H9 (cell line): ENCODE measurements at regions not wholly inside any gene's neighbourhood (a gene's known extent, or its start where the extent isn't known, plus 50 kb on each side); places are given as distances from the start of the nearest gene placed in this dataset.

Source experiments
- DNase-seq: peaks from one replicate; pipeline ENCODE4 v3.0.0-alpha.2; 2017
- H2AFZ ChIP-seq: one replicate; pipeline ENCODE4 v1.6.1; 2013; ENCODE audit warnings: mild to moderate bottlenecking, low read length, control low read depth, moderate library complexity
- H2AK5ac ChIP-seq: 2 replicates; pipeline ENCODE4 v1.6.1; 2013; ENCODE audit warnings: low read length, control low read depth, mixed read lengths; ENCODE audit not compliant: insufficient read length
- H2BK120ac ChIP-seq: one replicate; pipeline ENCODE4 v1.6.1; 2013; ENCODE audit warnings: low read depth, mild to moderate bottlenecking, low read length, control low read depth, inconsistent platforms; ENCODE audit not compliant: poor library complexity, severe bottlenecking
- H2BK12ac ChIP-seq: 2 replicates; pipeline ENCODE4 v1.6.1; 2013; ENCODE audit warnings: low read length, control low read depth, mixed read lengths, low read depth; ENCODE audit not compliant: insufficient read length
- H2BK15ac ChIP-seq: 2 replicates; pipeline ENCODE4 v1.6.1; 2013; ENCODE audit warnings: low read depth, low read length, control low read depth
- H2BK20ac ChIP-seq: one replicate; pipeline ENCODE4 v1.6.1; 2013; ENCODE audit warnings: low read depth, mild to moderate bottlenecking, low read length, control low read depth, inconsistent platforms; ENCODE audit not compliant: poor library complexity, severe bottlenecking
- H2BK5ac ChIP-seq: 2 replicates; pipeline ENCODE4 v1.6.1; 2013; ENCODE audit warnings: low read length, control low read depth, mixed read lengths; ENCODE audit not compliant: insufficient read length
- H3K14ac ChIP-seq: 2 replicates; pipeline ENCODE4 v1.6.1; 2013; ENCODE audit warnings: low read length, control low read depth; ENCODE audit not compliant: insufficient read depth
- H3K18ac ChIP-seq: 2 replicates; pipeline ENCODE4 v1.6.1; 2013; ENCODE audit warnings: low read depth, mild to moderate bottlenecking, mixed read lengths, low read length, control low read depth; ENCODE audit not compliant: insufficient read length
- H3K23ac ChIP-seq: 2 replicates; pipeline ENCODE4 v1.6.1; 2013; ENCODE audit warnings: low read length, control low read depth, mixed read lengths, low read depth; ENCODE audit not compliant: insufficient read length
- H3K23me2 ChIP-seq: 2 replicates; pipeline ENCODE4 v1.6.1; 2013; ENCODE audit warnings: low read depth, mild to moderate bottlenecking, mixed read lengths, low read length, control low read depth; ENCODE audit not compliant: insufficient read length, poor library complexity, severe bottlenecking
- H3K27ac ChIP-seq: 2 replicates; pipeline ENCODE4 v1.5.1; 2013; ENCODE audit warnings: low read length, control low read depth, mixed read lengths, low read depth; ENCODE audit not compliant: insufficient read length
- H3K27me3 ChIP-seq: 2 replicates; pipeline ENCODE4 v1.6.1; 2013; ENCODE audit warnings: low read length, control low read depth, inconsistent platforms; ENCODE audit not compliant: insufficient read depth
- H3K4ac ChIP-seq: 2 replicates; pipeline ENCODE4 v1.6.1; 2013; ENCODE audit warnings: low read depth, mild to moderate bottlenecking, control low read depth, inconsistent platforms, low read length, moderate library complexity
- H3K4me1 ChIP-seq: 2 replicates; pipeline ENCODE4 v1.6.1; 2013; ENCODE audit warnings: low read length, control low read depth, inconsistent platforms; ENCODE audit not compliant: insufficient read depth
- H3K4me2 ChIP-seq: 2 replicates; pipeline ENCODE4 v1.6.1; 2013; ENCODE audit warnings: low read length, control low read depth, mixed read lengths; ENCODE audit not compliant: insufficient read length, insufficient read depth
- H3K56ac ChIP-seq: 2 replicates; pipeline ENCODE4 v1.6.1; 2013; ENCODE audit warnings: low read depth, mild to moderate bottlenecking, mixed read lengths, low read length, control low read depth; ENCODE audit not compliant: insufficient read length
- H3K79me1 ChIP-seq: 2 replicates; pipeline ENCODE4 v1.6.1; 2013; ENCODE audit warnings: low read depth, mild to moderate bottlenecking, moderate library complexity, low read length, control low read depth, inconsistent platforms; ENCODE audit not compliant: insufficient read depth, poor library complexity, severe bottlenecking
- H3K79me2 ChIP-seq: 2 replicates; pipeline ENCODE4 v1.6.1; 2013; ENCODE audit warnings: low read length, control low read depth, inconsistent platforms; ENCODE audit not compliant: insufficient read depth
- H3K9ac ChIP-seq: 2 replicates; pipeline ENCODE4 v1.6.1; 2013; ENCODE audit warnings: low read length, control low read depth, mixed read lengths; ENCODE audit not compliant: insufficient read length; ENCODE audit errors: extremely low read depth
- H3K9me3 ChIP-seq: one replicate; pipeline ENCODE4 v1.6.1; 2013; ENCODE audit warnings: low read depth, low read length, inconsistent platforms; ENCODE audit not compliant: control insufficient read depth
- H3T11ph ChIP-seq: one replicate; pipeline ENCODE4 v1.6.1; 2013; ENCODE audit warnings: mild to moderate bottlenecking, low read length, control low read depth, inconsistent platforms
- H4K20me1 ChIP-seq: one replicate; pipeline ENCODE4 v1.6.1; 2013; ENCODE audit not compliant: control insufficient read depth, insufficient read length, insufficient read depth
- H4K5ac ChIP-seq: 2 replicates; pipeline ENCODE4 v1.6.1; 2013; ENCODE audit warnings: low read depth, mild to moderate bottlenecking, mixed read lengths, low read length, control low read depth; ENCODE audit not compliant: insufficient read length
- H4K8ac ChIP-seq: replicated peaks from 2 replicates; pipeline ENCODE4 v1.6.1; 2013; ENCODE audit warnings: low read length, control low read depth, mixed read lengths, low read depth; ENCODE audit not compliant: insufficient read length
- H4K91ac ChIP-seq: 2 replicates; pipeline ENCODE4 v1.6.1; 2013; ENCODE audit warnings: low read depth, mild to moderate bottlenecking, moderate library complexity, mixed read lengths, low read length, control low read depth; ENCODE audit not compliant: insufficient read length
- H3K27ac Mint-ChIP-seq, 3 experiments: 2 replicates in 2 of 3; 3 replicates in 1 of 3; pipeline ENCODE4 v1.8.0; 2020 to 2021; ENCODE audit warnings: mixed read lengths in 3 of 3, mild to moderate bottlenecking in 1 of 3, moderate library complexity in 1 of 3
- H3K27me3 Mint-ChIP-seq: 2 replicates; pipeline ENCODE4 v1.8.0; 2021; ENCODE audit warnings: low read depth, mild to moderate bottlenecking, moderate library complexity, mixed read lengths
- H3K36me3 Mint-ChIP-seq, 3 experiments: 2 replicates in 2 of 3; 3 replicates in 1 of 3; pipeline ENCODE4 v1.8.0; 2020 to 2021; ENCODE audit warnings: low read depth in 3 of 3, mixed read lengths in 3 of 3; ENCODE audit not compliant: insufficient read depth in 1 of 3
- H3K4me1 Mint-ChIP-seq, 2 experiments: 2 replicates each; pipeline ENCODE4 v1.8.0; 2020; ENCODE audit warnings: mixed read lengths in 2 of 2
- H3K4me3 Mint-ChIP-seq, 2 experiments: 2 replicates in 1 of 2; 3 replicates in 1 of 2; pipeline ENCODE4 v1.8.0; 2020 to 2021; ENCODE audit warnings: mild to moderate bottlenecking in 2 of 2, mixed read lengths in 2 of 2, moderate library complexity in 1 of 2
- H3K9me3 Mint-ChIP-seq, 2 experiments: 2 replicates in 1 of 2; 3 replicates in 1 of 2; pipeline ENCODE4 v1.8.0; 2020; ENCODE audit warnings: mild to moderate bottlenecking in 2 of 2, mixed read lengths in 2 of 2, moderate library complexity in 1 of 2
- WGBS: extraction: QIAGEN DNeasy Blood & Tissue Kit; methylation state at CpG from one replicate; pipeline ENCODE4 v1.1.7; 2013; ENCODE audit warnings: missing lambda C conversion rate, low lambda C conversion rate, mixed read lengths; ENCODE audit not compliant: insufficient read length; ENCODE audit errors: extremely low coverage; 5-methylcytosine and 5-hydroxymethylcytosine counted together
- TF ChIP-seq, protein P1 (sequence below): fragments of 200-600 bp; sonication (generic); conservative IDR thresholded peaks from 3 replicates; pipeline ENCODE4 v1.8.0; 2021; ENCODE audit warnings: antibody characterized with exemption, mild to moderate bottlenecking

DNA sequence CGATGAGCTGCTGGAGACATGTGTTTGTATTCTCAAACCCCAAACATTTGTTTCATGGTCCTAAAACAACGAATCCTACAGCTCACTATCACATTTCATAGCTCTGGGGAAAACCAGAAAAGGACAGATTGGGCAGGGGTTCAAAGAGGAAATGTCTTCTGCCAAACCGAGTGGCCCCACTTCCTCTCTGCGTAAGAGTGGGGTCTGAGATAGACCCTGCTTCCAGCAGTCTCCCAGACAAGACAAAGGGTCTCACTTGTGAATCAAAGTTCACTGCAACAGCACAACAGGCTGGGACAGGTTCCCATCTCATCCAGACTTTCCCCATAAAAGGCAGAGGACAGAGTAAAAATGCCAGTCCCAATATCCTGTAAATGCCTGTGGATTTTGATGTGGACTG is 276.2 kb upstream of the SLC24A2 start:
- H3K18ac ChIP-seq, result no peak overlapping the region
- H3K4me2 ChIP-seq, result no peak overlapping the region
- H3K27ac ChIP-seq, result no peak overlapping the region
- TF ChIP-seq, protein P1, sequence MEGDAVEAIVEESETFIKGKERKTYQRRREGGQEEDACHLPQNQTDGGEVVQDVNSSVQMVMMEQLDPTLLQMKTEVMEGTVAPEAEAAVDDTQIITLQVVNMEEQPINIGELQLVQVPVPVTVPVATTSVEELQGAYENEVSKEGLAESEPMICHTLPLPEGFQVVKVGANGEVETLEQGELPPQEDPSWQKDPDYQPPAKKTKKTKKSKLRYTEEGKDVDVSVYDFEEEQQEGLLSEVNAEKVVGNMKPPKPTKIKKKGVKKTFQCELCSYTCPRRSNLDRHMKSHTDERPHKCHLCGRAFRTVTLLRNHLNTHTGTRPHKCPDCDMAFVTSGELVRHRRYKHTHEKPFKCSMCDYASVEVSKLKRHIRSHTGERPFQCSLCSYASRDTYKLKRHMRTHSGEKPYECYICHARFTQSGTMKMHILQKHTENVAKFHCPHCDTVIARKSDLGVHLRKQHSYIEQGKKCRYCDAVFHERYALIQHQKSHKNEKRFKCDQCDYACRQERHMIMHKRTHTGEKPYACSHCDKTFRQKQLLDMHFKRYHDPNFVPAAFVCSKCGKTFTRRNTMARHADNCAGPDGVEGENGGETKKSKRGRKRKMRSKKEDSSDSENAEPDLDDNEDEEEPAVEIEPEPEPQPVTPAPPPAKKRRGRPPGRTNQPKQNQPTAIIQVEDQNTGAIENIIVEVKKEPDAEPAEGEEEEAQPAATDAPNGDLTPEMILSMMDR, result no peak
- H3K4me1 ChIP-seq, result no peaks in the 10 kb centered on the region
- DNase-seq, result no peak
- Mint-ChIP-seq H3K27me3 (no peaks in the 10 kb centered on the region), H3K27ac (peak overlapping the region in 1 of 3 experiments; percentile 86; a peak in 1 of 7 replicates), H3K4me3 (no peak overlapping the region), H3K9me3 (no peaks in the 10 kb centered on the region), H3K4me1 (peaks cover 11 to 16% of the 10 kb centered on the region in 2 experiments), H3K36me3 (no peaks in the 10 kb centered on the region)
- no peak overlapping the region for H3K14ac ChIP-seq
- H3K27me3 ChIP-seq, result no peaks in the 10 kb centered on the region
- no peak overlapping the region for H2AFZ ChIP-seq
- no peak overlapping the region for H3K23ac ChIP-seq
- no peak overlapping the region for H4K5ac ChIP-seq
- no peak overlapping the region for H4K91ac ChIP-seq
- H3K79me2 ChIP-seq, result no peaks in the 10 kb centered on the region
- no peak overlapping the region for H3K9ac ChIP-seq
- no peak overlapping the region for H2BK12ac ChIP-seq
- no peak overlapping the region for H2BK120ac ChIP-seq
- no peak overlapping the region for H3T11ph ChIP-seq
- no peak overlapping the region for H3K4ac ChIP-seq
- H3K79me1 ChIP-seq, result no peaks in the 10 kb centered on the region
- H2BK5ac ChIP-seq, result no peak overlapping the region
- H2BK15ac ChIP-seq, result no peak overlapping the region
- no peak overlapping the region for H2BK20ac ChIP-seq
- H2AK5ac ChIP-seq, result no peak overlapping the region
- H4K20me1 ChIP-seq, result no peaks in the 10 kb centered on the region
- no peak overlapping the region for H3K56ac ChIP-seq
- H3K9me3 ChIP-seq, result no peaks in the 10 kb centered on the region
- WGBS, result no CpG with 5 or more reads among the region's 4 CpGs
- H3K23me2 ChIP-seq, result no peaks in the 10 kb centered on the region
- H4K8ac ChIP-seq, result no peak overlapping the region
